Loucy (cell line): ENCODE measurements at regions not wholly inside any gene's neighbourhood (a gene's known extent, or its start where the extent isn't known, plus 50 kb on each side); places are given as distances from the start of the nearest gene placed in this dataset.

Experiments used
- EZH2phosphoT487 ChIP-seq: fragments of 200-600 bp; IDR thresholded peaks from 2 replicates; pipeline ENCODE4 v1.6.1; 2018; ENCODE audit warnings: antibody characterized with exemption, mild to moderate bottlenecking, moderate library complexity, borderline replicate concordance
- TF ChIP-seq, protein P1 (sequence below): fragments of 200-600 bp; sonication (generic); conservative IDR thresholded peaks from 2 replicates; pipeline ENCODE4 v1.5.1; 2014; ENCODE audit warnings: mild to moderate bottlenecking, antibody characterized with exemption, low read length

DNA sequence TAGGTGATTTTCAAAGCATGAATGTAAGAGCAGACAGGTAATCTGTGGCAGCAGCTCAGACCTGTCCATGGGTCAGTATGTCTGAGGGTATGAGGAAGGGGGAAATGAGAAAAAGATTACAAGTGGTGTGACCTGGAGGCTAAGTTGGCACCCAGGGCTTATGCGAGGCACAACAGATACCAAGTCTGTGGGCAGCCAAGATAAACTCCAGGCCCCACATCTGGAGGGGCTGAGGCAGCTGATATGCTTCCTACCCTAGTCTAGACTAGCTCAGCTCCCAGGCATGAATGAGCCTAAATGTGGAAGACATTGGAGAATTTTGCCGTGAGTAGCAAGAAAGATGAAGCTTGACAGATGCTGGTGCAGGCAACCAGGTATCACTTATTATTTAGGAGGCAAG lies 151.7 kb downstream of the PIK3R1 start:
- TF ChIP-seq, protein P1, sequence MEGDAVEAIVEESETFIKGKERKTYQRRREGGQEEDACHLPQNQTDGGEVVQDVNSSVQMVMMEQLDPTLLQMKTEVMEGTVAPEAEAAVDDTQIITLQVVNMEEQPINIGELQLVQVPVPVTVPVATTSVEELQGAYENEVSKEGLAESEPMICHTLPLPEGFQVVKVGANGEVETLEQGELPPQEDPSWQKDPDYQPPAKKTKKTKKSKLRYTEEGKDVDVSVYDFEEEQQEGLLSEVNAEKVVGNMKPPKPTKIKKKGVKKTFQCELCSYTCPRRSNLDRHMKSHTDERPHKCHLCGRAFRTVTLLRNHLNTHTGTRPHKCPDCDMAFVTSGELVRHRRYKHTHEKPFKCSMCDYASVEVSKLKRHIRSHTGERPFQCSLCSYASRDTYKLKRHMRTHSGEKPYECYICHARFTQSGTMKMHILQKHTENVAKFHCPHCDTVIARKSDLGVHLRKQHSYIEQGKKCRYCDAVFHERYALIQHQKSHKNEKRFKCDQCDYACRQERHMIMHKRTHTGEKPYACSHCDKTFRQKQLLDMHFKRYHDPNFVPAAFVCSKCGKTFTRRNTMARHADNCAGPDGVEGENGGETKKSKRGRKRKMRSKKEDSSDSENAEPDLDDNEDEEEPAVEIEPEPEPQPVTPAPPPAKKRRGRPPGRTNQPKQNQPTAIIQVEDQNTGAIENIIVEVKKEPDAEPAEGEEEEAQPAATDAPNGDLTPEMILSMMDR: no peak
- no peak for TF ChIP-seq EZH2phosphoT487
